Kidney (tissue), 13 donors: ENCODE measurements at regions not wholly inside any gene's neighbourhood (a gene's known extent, or its start where the extent isn't known, plus 50 kb on each side); places are given as distances from the start of the nearest gene placed in this dataset.
A peak's percentile ranks its signal among the peaks of the same experiment; 100 is the strongest.

ENCODE experiments used
- DNase-seq, 5 donors: peaks; one replicate each; pipeline ENCODE4 v3.0.0-alpha.2; 2013 to 2020
- FAIRE-seq: peaks from 2 replicates; lab custom pipeline; 2012; peaks lifted over from hg19 to GRCh38; lab: Jason Lieb, UNC
- H3K27ac ChIP-seq, 2 donors: one replicate each; pipeline ENCODE4 v1.7.0; 2013; ENCODE audit warnings: low read depth in 2 of 2, low read length in 2 of 2, inconsistent platforms in 1 of 2
- H3K27me3 ChIP-seq: one replicate; pipeline ENCODE4 v1.7.1; 2013; ENCODE audit warnings: low read length, inconsistent platforms; ENCODE audit not compliant: control insufficient read depth, insufficient read depth
- H3K36me3 ChIP-seq, 3 donors: one replicate each; pipeline versions ENCODE4 v1.7.0 to v1.7.1; 2013; ENCODE audit warnings: low read length in 3 of 3, control low read depth in 1 of 3, inconsistent platforms in 1 of 3; ENCODE audit not compliant: insufficient read depth in 3 of 3, control insufficient read depth in 2 of 3
- H3K4me1 ChIP-seq, 3 donors: one replicate each; pipeline versions ENCODE4 v1.7.0 to v1.7.1; 2013; ENCODE audit warnings: low read length in 3 of 3, inconsistent platforms in 1 of 3, low read depth in 1 of 3; ENCODE audit not compliant: control insufficient read depth in 2 of 3, insufficient read depth in 2 of 3
- H3K4me3 ChIP-seq, 3 donors: one replicate each; pipeline versions ENCODE4 v1.7.0 to v1.8.1; 2013; ENCODE audit warnings: low read length in 3 of 3, control low read depth in 1 of 3, inconsistent platforms in 1 of 3
- H3K9ac ChIP-seq, 3 donors: one replicate each; pipeline versions ENCODE4 v1.7.0 to v1.7.1; 2013; ENCODE audit warnings: low read length in 3 of 3, control low read depth in 1 of 3, inconsistent platforms in 1 of 3
- H3K9me3 ChIP-seq, 3 donors: one replicate each; pipeline versions ENCODE4 v1.7.0 to v1.7.1; 2013; ENCODE audit warnings: low read length in 3 of 3, control low read depth in 1 of 3, inconsistent platforms in 1 of 3; ENCODE audit not compliant: control insufficient read depth in 2 of 3, insufficient read depth in 1 of 3
- intact Hi-C: fragments of 100-400 bp; cut with DNase I; formaldehyde crosslinking; loops from one replicate; pipeline ENCODE4 v1.11.1; 2022
- TF ChIP-seq, protein P1 (sequence below): IDR thresholded peaks from 3 replicates; pipeline ENCODE4 v1.5.1; 2012; ENCODE audit warnings: mild to moderate bottlenecking, moderate library complexity, borderline replicate concordance; ENCODE audit not compliant: insufficient read depth; ENCODE audit errors: extremely low read depth
- donor health status: control.
- donor health status: control.
- donor health status: control.
- donor health status: control.
- donor health status: control.
- donor health status: DM: yes; HTN: yes; CAD: no.
- donor health status: Normal renal cell carcinoma (clear cell type).

DNA sequence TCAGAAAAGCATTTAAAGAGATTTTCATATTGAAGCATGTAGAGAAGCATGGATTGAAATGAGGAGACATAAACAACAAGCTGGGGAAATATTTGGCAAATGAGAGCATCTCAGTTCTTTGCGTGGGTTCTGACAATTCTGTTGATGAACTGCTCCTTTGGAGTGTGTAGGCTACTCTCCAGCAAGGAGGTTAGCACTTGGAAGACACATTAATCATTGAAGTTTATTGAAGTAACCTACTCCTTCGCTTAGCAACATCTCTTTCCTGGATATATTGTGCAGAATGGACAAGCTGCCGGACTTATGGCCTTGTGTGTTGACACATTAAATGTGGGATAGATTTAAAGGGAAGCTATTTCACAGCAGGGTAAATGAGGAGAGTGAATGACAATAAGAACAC is 354.5 kb upstream of the VWC2 start:
- TF ChIP-seq, protein P1, sequence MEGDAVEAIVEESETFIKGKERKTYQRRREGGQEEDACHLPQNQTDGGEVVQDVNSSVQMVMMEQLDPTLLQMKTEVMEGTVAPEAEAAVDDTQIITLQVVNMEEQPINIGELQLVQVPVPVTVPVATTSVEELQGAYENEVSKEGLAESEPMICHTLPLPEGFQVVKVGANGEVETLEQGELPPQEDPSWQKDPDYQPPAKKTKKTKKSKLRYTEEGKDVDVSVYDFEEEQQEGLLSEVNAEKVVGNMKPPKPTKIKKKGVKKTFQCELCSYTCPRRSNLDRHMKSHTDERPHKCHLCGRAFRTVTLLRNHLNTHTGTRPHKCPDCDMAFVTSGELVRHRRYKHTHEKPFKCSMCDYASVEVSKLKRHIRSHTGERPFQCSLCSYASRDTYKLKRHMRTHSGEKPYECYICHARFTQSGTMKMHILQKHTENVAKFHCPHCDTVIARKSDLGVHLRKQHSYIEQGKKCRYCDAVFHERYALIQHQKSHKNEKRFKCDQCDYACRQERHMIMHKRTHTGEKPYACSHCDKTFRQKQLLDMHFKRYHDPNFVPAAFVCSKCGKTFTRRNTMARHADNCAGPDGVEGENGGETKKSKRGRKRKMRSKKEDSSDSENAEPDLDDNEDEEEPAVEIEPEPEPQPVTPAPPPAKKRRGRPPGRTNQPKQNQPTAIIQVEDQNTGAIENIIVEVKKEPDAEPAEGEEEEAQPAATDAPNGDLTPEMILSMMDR, result no peak
- no peak overlapping the region for H3K9ac ChIP-seq
- no peaks in the 10 kb centered on the region for H3K36me3 ChIP-seq
- no peaks in the 10 kb centered on the region for H3K4me1 ChIP-seq
- no peak overlapping the region for H3K4me3 ChIP-seq
- FAIRE-seq, result no peak
- no peaks in the 10 kb centered on the region for H3K9me3 ChIP-seq
- intact Hi-C loops, result no loop called here
- DNase-seq, result peak in 2 of 5 donors; percentile 54 to 59
- H3K27me3 ChIP-seq, result no peaks in the 10 kb centered on the region
- no peak overlapping the region for H3K27ac ChIP-seq

DNA sequence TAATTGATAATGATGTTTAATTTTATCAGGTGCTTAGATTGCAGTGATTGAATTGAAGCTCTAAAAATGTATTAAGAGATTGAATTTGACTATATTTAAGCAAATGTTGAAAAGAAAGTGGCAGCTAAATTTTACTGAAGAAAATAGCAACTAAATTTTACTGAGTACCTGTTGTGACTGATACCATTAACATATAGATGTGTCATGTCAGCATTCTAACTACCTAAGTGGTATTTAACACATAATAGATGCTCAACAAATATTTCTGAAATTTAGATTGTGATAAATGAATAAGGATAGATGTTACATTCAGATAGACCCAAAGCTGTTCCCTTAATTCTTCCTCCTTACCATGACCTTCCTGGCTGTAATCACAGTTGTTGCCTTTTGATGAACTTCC is 350.9 kb upstream of the VWC2 start:
- H3K4me1 ChIP-seq, result peaks cover 0 to 4% (median 0%) of the 10 kb centered on the region in 3 donors
- TF ChIP-seq, protein P1, result no peak
- H3K4me3 ChIP-seq, result no peak overlapping the region
- no peak overlapping the region for H3K9ac ChIP-seq
- no peak overlapping the region for H3K27ac ChIP-seq
- FAIRE-seq (no peak), DNase-seq (no peak)
- no peaks in the 10 kb centered on the region for H3K9me3 ChIP-seq
- no peaks in the 10 kb centered on the region for H3K27me3 ChIP-seq
- no peaks in the 10 kb centered on the region for H3K36me3 ChIP-seq
- intact Hi-C loops, result no loop called here

DNA sequence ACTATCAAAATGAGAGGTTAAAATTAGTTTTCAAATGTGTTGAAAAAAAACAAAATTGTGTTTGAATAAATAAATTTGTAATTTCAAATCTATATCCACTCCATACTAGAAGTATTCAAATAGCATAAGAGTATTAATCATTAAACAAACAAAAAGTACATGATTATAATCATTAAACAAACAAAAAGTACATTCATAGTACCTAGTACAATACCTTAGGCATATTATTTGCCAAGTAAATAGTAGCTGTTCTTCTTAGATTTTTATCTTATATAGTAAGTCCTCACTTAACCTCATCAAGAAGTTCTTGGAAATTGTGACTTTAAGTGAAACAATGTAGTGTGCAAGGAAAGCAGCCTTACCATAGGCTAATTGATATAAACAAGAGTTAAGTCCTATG is 349.3 kb upstream of the VWC2 start:
- intact Hi-C loops, result no loop called here
- H3K4me1 ChIP-seq, result peaks cover 0 to 4% (median 0%) of the 10 kb centered on the region in 3 donors
- no peaks in the 10 kb centered on the region for H3K9me3 ChIP-seq
- no peak overlapping the region for H3K9ac ChIP-seq
- no peaks in the 10 kb centered on the region for H3K36me3 ChIP-seq
- no peak overlapping the region for H3K4me3 ChIP-seq
- FAIRE-seq (peak; percentile 3), DNase-seq (no peak)
- H3K27me3 ChIP-seq, result no peaks in the 10 kb centered on the region
- TF ChIP-seq, protein P1, result no peak
- no peak overlapping the region for H3K27ac ChIP-seq

DNA sequence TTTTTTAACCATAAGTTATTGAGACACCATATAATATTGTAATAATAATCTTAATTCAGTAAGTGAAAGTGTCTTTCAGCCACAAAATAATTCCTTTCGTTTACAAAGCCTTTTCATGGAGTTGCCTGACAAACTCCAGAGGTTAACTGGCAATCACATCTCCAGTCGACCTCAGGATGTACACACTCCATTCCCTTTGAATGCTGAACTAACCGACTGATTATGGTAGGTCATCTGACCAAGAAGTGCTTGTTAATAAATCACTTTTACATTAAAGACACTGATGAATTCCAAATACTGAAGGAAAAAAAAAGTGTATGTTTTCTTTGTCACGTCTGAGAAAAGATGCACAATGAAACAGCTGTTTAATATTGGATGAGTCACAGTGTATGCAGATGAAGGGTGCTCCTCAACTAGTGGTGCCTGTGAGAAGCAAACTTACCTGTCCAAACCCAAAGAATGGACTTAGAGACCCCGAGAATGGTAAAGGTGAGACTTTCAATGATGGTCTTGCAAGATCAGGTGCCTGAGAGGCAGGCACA is 348.1 kb upstream of the VWC2 start:
- Histone ChIP-seq H3K27me3 (no peaks in the 10 kb centered on the region), H3K9me3 (no peaks in the 10 kb centered on the region), H3K36me3 (no peaks in the 10 kb centered on the region), H3K4me3 (no peak overlapping the region), H3K27ac (no peak overlapping the region), H3K4me1 (peaks cover 0 to 4% (median 0%) of the 10 kb centered on the region in 3 donors), H3K9ac (no peak overlapping the region)
- DNase-seq (no peak), FAIRE-seq (no peak)
- intact Hi-C loops, result no loop called here
- TF ChIP-seq, protein P1, result no peak
